GM12801 (cell line): ENCODE measurements at regions not wholly inside any gene's neighbourhood (a gene's known extent, or its start where the extent isn't known, plus 50 kb on each side); places are given as distances from the start of the nearest gene placed in this dataset.

Experiments used
- TF ChIP-seq, protein P1 (sequence below): IDR thresholded peaks from one replicate; pipeline ENCODE4 v1.5.1; 2011; ENCODE audit warnings: control low read depth; ENCODE audit not compliant: insufficient read length; ENCODE audit errors: extremely low read depth

DNA sequence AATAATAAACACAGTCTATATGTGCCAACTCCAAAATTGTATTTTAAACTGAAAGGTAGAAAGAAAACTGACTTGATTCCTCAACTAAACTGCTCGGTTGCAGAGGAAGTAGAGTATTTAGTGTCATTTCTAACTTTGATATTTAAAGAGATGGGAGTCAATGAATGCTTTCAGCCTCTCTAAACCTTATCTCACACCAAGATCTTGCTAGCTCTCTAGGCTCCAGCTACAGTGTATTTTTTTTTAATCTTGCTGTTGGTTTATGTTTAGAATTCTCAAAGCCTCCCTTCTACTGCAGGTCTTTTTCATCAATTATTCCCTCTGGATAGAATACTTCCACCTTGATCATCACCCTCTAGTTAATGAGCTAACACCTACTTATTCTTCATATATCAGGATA lies 419.4 kb upstream of the ZNF462 start:
- TF ChIP-seq, protein P1, sequence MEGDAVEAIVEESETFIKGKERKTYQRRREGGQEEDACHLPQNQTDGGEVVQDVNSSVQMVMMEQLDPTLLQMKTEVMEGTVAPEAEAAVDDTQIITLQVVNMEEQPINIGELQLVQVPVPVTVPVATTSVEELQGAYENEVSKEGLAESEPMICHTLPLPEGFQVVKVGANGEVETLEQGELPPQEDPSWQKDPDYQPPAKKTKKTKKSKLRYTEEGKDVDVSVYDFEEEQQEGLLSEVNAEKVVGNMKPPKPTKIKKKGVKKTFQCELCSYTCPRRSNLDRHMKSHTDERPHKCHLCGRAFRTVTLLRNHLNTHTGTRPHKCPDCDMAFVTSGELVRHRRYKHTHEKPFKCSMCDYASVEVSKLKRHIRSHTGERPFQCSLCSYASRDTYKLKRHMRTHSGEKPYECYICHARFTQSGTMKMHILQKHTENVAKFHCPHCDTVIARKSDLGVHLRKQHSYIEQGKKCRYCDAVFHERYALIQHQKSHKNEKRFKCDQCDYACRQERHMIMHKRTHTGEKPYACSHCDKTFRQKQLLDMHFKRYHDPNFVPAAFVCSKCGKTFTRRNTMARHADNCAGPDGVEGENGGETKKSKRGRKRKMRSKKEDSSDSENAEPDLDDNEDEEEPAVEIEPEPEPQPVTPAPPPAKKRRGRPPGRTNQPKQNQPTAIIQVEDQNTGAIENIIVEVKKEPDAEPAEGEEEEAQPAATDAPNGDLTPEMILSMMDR, result no peak

DNA sequence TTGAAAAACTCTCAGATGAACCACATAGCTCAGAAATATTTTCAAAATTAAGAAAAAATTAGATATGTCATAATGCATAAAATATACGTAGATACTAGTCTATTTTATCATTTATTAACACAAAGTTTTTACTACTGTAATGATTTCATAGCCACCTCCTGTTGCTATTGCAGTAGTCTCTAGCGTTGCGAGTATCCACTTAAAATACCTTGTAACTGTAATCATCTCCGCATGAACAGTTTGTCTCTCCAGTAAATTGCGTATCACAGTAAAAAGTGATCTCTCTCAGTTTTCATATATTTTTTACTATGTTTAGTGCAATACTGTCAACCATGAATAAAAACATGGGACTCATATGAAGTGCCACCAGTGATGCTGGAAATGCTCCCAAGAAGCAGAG lies 417.9 kb upstream of the ZNF462 start:
- TF ChIP-seq, protein P1, result no peak

DNA sequence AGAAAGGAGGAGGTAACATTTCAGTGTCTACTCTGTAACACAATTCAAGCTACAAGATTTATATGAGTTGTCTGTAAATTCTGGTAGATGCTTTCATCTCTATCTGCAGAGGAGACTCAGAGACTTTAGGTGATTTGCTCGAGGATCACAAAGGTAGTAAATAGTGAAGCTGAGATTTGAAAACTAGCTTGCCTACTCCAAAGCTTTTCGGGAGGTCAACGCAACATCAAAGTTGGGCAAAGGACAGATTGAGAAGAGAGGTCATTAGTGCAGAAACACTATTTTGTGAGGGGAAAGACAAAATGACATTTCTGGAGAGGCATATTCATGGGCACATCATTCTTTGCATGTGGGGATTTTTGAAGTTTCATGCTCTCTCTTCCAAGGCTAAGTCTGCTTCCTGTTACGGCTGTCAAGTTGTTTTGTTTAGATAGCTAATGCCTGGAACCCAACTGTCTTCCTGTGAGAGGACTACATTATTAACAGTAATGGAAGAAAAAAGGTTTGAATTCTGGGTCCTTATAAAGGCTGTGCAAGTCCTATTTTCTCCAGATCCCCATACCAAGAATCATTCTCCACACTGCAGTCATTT lies 413.5 kb upstream of the ZNF462 start:
- TF ChIP-seq, protein P1, result no peak

DNA sequence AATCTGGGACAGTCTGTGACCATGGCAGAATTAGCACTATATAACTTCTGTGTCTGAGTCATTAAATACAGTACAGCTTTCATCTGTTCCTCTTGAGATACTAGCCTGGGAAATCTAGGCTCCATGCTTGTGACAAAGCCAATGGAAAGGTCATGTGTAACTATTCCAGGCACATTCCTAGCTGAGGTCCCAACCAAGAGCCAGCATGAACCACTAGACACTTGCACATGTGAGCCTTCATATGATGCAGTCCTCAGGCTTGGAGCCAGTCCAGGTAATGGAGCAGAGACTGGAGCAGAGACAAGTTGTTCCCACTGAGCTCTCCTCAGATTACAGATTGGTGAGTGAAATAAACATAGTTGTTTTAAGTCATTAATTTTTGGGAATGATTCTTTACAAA lies 412.4 kb upstream of the ZNF462 start:
- TF ChIP-seq, protein P1, result no peak

DNA sequence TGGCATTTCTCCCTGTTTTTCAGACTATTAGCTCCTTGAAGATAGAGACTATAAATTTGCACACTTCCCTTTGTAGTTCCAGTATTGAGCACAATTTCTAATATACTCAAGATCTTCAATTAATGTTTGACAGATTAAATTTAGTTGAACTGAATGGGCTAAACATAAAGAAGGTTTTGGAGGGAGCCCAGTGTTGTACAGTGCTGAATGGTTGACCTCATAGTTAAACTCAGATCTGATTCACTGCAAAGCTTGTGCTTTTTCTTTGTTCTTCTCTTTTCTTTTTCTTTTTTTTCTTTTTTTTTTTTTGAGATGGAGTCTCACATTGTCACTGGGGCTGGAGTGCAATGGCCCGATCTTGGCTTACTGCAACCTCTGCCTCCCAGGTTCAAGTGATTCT lies 411.7 kb upstream of the ZNF462 start:
- TF ChIP-seq, protein P1, result no peak

DNA sequence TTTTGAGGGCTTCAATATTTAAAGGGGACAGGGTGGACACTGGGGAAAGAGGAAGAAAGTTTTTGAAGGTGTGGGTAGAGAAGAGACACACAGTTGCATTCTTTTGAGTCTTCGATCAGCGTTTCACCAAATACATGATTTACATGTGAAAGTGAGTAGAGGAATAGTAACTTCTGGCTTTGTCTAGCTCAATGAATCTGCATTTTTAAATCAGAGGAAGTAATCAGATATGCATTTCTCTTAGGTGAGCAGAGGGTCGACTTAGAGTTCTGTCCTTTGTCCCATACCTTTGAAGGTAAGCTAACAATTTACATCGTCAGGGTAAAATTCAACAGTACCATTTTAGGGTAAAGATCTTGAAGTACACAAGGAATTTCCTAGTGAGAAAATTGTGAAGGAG lies 406.4 kb upstream of the ZNF462 start:
- TF ChIP-seq, protein P1, result no peak

DNA sequence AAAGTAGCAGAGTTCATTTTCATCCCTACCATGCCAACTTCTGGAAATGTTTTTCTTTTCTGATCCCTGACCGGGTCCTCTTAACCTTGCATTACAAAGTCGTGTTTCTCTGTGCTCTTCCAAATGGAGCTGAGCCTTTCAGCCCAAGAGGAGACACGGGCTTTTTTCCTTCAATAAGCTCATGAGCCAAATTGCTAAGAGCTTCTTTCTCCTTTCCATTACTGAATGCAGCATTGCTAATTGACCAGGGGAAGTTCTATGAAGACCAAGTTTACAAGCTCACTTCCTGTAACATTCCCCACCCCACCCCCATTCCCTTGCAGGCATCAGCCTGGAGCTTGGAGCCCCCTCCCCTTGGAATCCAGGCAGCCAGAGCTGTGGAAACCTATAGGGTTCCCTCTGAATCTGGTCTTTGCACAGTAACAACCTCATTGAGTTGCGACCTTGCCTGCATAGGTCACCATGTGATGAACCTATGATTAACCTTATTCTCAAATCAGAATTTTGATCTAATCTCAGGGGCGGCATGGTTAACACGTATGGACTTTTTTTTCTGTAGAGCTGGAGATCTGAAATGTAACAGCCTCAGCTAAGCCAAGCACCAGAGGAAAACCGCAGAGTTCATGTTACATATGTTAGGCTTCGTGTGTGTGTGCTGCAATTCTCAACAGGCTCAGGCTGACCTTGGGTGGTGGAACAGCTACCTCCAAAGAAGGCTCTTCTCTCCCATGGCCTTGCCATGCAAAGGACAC lies 395.7 kb upstream of the ZNF462 start:
- TF ChIP-seq, protein P1, result no peak
